ENCODE measurements at regions not wholly inside any gene's neighbourhood (a gene's known extent, or its start where the extent isn't known, plus 50 kb on each side); places are given as distances from the start of the nearest gene placed in this dataset.

GRCh38 chr18:39752351-39752750 is 2186.8 kb upstream of the CELF4 start:
- DNase-seq (ENCODE audit: extremely low read depth, insufficient read length) = no peak
- no peak overlapping the region for H3K4me3 ChIP-seq (replicated peaks; ENCODE audit: low read depth, low read length)
- TF ChIP-seq CTCF (IDR thresholded peaks at IDR 0.05; ENCODE audit: insufficient read depth, low read length, poor library complexity, severe bottlenecking) = no peak
- H3K36me3 ChIP-seq (ENCODE audit: control insufficient read depth, insufficient read depth, low read length) = no peaks in the 10 kb centered on the region
- no peaks in the 10 kb centered on the region for H3K27me3 ChIP-seq (replicated peaks; ENCODE audit: control insufficient read depth, insufficient read depth, low read length)

DNA sequence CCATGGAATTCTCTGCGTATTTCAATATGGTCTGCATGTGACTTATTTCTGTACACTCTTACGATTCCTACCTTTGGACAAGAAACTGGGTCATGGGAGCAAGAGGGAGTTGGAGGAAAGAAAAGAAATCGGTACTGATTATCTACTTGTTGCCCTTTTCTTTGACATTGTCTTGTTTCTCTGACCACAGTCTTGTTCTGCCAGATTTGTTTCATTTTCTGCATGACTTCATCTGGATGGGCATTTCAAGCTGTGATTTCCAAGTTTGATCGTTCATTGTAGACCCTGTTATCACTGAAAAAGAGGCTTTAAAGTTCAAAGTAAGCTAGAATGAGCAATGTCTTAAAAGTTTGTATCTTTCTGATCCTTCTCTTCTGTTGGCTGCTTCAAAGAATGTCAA is 2186.3 kb upstream of the CELF4 start:
- Histone ChIP-seq H3K36me3 (ENCODE audit: control insufficient read depth, insufficient read depth, low read length) (no peaks in the 10 kb centered on the region), H3K27me3 (replicated peaks; ENCODE audit: control insufficient read depth, insufficient read depth, low read length) (no peaks in the 10 kb centered on the region), H3K4me3 (replicated peaks; ENCODE audit: low read depth, low read length) (no peak overlapping the region)
- no peak for TF ChIP-seq CTCF (IDR thresholded peaks at IDR 0.05; ENCODE audit: insufficient read depth, low read length, poor library complexity, severe bottlenecking)
- no peak for DNase-seq (ENCODE audit: extremely low read depth, insufficient read length)

- no peak overlapping the region for H3K4me3 ChIP-seq (replicated peaks; ENCODE audit: low read depth, low read length)
- no peaks in the 10 kb centered on the region for H3K27me3 ChIP-seq (replicated peaks; ENCODE audit: control insufficient read depth, insufficient read depth, low read length)
- no peak for DNase-seq (ENCODE audit: extremely low read depth, insufficient read length)
Observed at GRCh38 chr18:39751161-39751560, 2185.6 kb upstream of the CELF4 start.

DNA sequence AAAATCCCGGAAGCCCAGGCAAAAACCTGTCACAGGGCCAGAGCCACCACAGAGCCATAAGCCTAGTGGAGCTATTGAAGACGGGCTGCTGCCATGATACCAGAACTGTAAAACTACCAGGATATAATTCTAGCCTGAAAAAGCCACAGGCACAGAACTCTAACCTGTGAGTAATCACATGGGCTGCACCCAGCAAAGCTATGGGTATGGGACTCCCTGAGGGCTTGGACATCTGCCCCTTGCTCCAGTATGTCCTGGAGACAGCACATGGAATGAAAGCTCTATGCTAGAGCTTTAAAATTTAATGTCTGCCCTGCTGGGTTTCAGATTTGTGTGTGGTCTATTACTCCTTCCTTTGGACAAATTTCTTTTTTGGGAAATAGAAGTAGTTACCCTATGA is 2183.6 kb upstream of the CELF4 start:
- TF ChIP-seq CTCF (IDR thresholded peaks at IDR 0.05; ENCODE audit: insufficient read depth, low read length, poor library complexity, severe bottlenecking) = no peak
- DNase-seq (ENCODE audit: extremely low read depth, insufficient read length) = no peak

More at GRCh38 chr18:39751161-39751560, 2185.6 kb upstream of the CELF4 start:
- H3K36me3 ChIP-seq (ENCODE audit: control insufficient read depth, insufficient read depth, low read length) = no peaks in the 10 kb centered on the region
- TF ChIP-seq CTCF (IDR thresholded peaks at IDR 0.05; ENCODE audit: insufficient read depth, low read length, poor library complexity, severe bottlenecking) = no peak

GRCh38 chr18:39748727-39749126 is 2183.1 kb upstream of the CELF4 start:
- no peak for DNase-seq (ENCODE audit: extremely low read depth, insufficient read length)
- Histone ChIP-seq H3K4me3 (replicated peaks; ENCODE audit: low read depth, low read length) (no peak overlapping the region), H3K27me3 (replicated peaks; ENCODE audit: control insufficient read depth, insufficient read depth, low read length) (no peaks in the 10 kb centered on the region), H3K36me3 (ENCODE audit: control insufficient read depth, insufficient read depth, low read length) (no peaks in the 10 kb centered on the region)
- TF ChIP-seq CTCF (IDR thresholded peaks at IDR 0.05; ENCODE audit: insufficient read depth, low read length, poor library complexity, severe bottlenecking) = no peak

More for the DNA sequence above, 2183.6 kb upstream of the CELF4 start:
- no peaks in the 10 kb centered on the region for H3K36me3 ChIP-seq (ENCODE audit: control insufficient read depth, insufficient read depth, low read length)
- H3K27me3 ChIP-seq (replicated peaks; ENCODE audit: control insufficient read depth, insufficient read depth, low read length) = no peaks in the 10 kb centered on the region
- no peak overlapping the region for H3K4me3 ChIP-seq (replicated peaks; ENCODE audit: low read depth, low read length)

GRCh38 chr18:39746201-39746600 is 2180.6 kb upstream of the CELF4 start:
- Histone ChIP-seq H3K4me3 (replicated peaks; ENCODE audit: low read depth, low read length) (no peak overlapping the region), H3K36me3 (ENCODE audit: control insufficient read depth, insufficient read depth, low read length) (no peaks in the 10 kb centered on the region), H3K27me3 (replicated peaks; ENCODE audit: control insufficient read depth, insufficient read depth, low read length) (no peaks in the 10 kb centered on the region)
- no peak for DNase-seq (ENCODE audit: extremely low read depth, insufficient read length)
- TF ChIP-seq CTCF (IDR thresholded peaks at IDR 0.05; ENCODE audit: insufficient read depth, low read length, poor library complexity, severe bottlenecking) = no peak

Data from GM06990 (cell line).